ENCODE measurements at regions not wholly inside any gene's neighbourhood (a gene's known extent, or its start where the extent isn't known, plus 50 kb on each side); places are given as distances from the start of the nearest gene placed in this dataset.
A peak's percentile ranks its signal among the peaks of the same experiment; 100 is the strongest.
"Not testable (repeated sequence)": the region's sequence is repeated elsewhere in the genome, so short reads cannot be mapped to it uniquely, and the experiment has no call there.

DNA sequence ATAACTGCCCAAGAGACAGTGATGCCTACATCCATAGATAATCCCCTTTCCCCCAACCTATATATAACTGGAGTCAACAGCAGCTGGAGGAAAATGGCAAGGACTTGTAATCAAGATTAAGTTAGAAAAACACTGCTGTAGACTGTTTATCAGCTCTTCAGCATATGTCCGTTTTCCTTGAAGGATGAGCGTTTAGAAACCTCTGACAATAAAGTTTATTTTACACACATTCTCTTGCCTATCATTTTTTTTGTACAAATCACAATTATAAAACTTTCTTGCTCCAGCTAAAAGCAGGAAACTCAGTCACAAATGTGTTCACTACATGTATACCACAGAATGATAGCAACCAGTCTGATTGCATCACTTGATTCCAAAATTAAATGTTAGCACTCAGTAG is 50.8 kb downstream of the PPIAL4G start:
- DNase-seq, result not testable (repeated sequence)

DNA sequence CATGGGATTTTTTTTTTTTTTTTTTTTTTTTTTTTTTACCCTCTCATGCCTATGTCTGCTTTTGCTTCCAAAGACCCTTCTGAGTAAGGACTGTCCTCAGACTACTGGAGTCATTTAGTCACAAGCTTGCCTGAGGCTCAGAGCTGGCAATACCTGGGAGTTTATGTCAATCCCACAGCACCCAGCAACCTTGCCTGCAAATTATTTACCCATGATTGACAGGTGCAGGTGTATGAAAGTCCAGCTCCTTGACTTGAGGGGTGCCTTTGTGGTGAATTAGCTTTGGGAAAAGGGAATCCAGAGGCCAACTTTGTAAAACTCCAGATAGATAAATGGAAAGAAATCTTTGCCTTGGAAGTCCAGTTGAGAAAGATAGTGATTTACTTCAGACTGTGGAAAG is 53.2 kb downstream of the PPIAL4G start:
- DNase-seq, result not testable (repeated sequence)

DNA sequence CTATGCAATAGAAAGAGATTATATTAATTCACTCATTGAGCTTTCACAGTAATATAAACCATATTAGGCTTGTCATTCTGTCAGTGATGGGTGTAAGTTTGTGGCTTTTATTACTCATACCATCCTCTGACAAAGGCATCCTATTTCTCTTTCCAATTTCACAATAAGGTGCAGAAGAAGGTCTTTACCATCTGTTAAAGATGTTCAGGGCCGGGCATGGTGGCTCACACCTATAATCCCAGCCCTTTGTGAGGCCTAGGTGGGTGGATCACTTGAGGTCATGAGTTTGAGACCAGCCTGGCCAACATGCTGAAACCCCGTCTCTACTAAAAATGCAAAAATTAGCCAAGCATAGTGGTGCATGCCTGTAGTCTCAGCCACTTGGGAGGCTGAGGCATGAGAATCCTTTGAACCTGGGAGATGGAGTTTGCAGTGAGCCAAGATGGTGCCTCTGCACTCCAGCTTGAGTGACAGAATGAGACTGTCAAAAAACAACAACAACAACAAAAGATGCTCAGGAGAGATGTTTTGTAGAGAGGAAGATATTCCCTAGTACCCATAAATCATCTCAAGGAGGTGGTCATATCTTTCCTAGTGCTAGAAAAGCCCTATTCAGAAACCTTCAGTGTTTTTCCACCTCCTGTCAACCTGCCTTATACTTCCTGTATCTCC is 56.0 kb downstream of the PPIAL4G start:
- not testable (repeated sequence) for DNase-seq

DNA sequence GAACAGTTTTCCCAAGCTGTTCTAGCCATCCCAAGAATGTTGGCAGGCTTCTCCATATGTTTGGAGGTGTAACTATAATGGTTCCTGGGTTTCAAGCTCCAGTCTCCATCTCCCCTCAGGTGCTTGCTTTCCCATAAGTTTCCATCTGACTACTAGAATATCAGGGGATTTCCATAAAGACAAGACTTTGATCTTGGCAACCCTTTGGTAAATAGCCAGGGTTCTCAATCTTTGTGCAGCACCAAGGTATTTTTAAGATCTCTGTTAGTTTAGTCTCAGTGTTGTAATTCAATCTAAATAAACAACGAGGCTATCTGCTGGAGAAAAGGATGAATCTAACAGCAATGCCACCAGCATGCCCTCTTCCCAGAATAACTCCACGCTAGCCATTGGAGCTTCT is 56.7 kb downstream of the PPIAL4G start:
- DNase-seq, result not testable (repeated sequence)

DNA sequence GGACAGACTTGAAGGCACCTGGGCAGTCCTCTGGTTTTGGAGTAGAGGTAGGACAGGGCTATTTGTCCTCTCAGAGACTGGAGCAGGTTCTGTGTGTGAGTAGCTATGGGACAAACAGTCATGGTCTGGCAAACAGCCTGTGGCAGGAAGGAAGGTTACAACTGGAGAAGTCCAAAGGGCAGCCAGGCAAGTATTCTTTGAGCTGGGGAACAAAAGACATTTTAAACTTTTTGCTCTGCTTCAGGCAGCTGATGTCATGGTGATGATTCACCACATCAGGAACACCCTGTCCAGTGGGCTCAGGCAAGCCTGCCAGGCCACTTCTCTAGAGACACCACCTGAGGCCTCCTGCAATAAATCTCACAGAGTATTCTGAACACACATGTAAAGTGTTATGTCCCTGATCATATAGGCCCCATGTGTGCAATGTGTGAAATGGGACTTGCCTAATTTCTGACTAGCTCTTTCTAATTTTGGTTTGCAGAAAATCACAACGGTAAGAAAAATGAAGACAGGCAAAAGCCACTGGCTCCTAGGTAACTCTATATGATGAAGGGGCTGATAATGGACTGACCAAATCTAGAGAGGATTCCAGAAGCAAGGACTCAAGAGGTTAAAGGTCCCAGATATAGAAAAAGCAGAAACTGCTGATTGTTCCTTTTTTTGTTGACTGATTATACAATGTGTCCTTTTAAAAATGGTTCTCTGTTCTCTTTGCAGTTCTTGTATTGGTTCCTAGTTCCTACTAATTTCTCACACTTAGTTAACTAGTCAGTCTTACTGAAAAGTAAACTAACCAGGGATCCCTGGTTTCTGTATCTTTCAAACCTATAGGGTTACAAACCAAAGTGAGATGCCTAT is 58.7 kb downstream of the PPIAL4G start:
- DNase-seq, result peak; percentile 14

DNA sequence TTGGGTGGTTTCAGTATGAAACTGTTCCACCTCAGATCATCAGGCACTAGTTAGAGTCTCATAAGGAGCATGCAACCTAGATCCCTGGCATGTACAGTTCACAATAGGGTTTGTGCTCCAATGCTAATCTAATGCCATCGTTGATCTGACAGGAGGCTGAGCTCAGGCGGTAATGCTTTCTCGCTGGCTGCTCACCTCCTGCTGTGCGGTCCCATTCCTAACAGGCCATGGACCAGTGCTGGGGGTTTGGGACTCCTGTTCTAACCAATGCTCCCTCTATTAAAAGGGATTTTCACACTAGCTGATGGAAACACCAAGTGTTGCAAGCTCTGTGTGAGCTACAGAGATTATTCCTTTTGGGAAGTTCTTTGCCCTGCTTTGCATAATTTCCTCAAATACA is 60.2 kb downstream of the PPIAL4G start:
- not testable (repeated sequence) for DNase-seq

DNA sequence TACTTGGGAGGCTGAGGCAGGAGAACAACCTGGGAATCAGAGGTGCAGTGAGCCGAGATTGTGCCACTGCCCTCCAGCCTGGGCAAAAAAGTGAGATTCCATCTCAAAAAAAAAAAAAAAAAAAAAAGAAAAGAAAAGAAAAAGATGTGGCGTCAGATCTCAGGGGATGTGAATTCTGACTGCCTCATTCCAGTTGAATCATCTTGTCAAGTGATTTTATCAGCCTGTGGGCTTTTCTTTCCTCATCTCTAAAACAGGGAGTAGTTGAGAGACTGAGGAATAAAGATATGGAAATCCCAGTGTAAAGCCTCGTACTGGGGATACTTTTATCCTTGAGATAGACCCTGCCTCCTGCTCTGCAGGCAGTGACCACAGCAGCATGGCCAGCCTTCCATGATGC is 65.9 kb downstream of the PPIAL4G start:
- not testable (repeated sequence) for DNase-seq

DNA sequence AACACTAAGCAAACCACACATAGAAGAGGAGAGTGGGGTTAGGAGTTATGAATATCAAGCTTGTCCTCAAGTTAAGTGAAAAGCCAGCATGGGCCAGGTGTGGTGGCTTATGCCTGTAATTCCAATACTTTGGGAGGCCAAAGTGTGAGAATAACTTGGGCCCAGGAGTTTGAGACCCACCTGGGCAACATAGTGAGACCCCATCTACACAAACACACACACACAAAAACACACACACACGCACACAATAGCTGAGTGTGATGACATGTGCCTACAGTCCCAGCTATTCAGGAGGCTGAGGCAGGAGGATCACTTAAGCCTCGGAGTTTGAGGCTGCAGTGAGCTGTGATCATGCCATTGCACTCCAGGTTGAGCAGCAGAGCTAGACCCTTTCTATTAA is 69.7 kb downstream of the PPIAL4G start:
- not testable (repeated sequence) for DNase-seq

DNA sequence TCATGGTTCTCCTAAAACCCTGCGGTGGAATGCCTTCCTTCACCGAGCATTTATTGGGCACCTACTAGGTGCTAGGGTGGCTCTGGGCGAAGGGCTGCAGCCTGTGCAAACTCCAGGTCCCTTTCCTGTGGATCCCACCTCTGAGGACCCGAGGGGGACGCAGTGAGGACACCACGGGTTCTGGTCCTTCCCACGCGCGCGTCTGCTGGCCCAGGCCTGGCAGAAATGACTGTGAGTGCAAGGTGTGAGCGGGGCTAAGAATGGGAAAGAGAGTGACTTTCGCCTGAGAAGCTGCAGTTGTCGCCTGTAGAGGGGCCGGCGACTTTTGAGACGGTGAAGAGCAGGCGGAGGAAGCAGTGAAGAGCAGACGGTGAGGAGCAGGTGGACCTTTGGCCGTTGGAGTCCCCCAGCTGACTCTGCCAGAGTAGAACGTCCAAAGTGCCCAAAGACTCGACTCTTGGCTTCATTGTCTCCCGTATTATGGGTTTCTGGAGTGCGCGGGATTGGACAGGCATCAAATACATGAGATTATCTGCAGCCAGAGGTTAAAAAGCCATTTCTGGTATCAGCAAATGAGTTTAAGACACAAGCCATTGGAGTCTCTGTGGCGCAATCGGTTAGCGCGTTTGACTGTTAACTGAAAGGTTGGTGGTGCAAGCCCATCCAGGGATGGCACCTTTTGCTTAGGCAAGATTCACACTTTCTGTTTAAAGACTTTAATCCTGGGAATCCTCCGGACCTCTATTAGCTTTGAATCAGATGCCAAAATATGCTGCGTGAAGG is 78.1 kb downstream of the PPIAL4G start:
- not testable (repeated sequence) for DNase-seq

DNA sequence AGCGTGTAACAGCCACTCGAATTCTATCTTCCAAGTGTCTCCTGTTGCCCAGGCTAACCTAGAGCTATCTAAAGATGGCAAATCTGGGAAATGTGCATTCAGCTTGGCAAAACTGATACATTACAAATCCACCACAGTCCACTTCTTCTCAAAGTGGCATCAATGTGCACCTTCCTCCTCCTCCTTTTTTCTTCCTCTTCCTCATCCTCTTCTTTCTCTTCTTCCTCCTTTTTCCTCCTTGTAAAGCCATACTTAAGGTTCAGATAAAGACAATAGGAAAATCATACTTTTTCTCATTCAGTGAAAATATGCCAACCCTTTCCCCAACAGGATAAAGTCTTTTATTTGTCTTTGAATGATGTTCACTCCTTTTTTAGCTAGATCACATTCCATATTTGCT is 79.2 kb downstream of the PPIAL4G start:
- not testable (repeated sequence) for DNase-seq

DNA sequence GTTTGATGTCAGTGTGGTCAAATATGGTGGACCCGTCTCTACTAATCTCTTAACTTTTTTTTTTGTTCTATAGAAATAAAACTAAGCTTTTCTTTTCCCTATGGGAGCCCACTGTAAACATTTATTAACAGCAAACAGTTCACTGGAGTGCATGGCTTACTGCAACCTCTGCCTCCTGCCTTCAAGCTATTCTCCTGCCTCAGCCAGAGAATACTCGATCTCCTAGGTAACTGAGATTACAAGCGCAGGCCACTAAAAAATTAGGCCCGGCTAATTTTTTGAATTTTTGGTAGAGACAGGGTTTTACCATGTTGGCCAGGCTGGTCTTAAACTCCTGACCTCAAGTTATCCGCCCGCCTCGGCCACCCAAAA is 80.0 kb downstream of the PPIAL4G start:
- not testable (repeated sequence) for DNase-seq

DNA sequence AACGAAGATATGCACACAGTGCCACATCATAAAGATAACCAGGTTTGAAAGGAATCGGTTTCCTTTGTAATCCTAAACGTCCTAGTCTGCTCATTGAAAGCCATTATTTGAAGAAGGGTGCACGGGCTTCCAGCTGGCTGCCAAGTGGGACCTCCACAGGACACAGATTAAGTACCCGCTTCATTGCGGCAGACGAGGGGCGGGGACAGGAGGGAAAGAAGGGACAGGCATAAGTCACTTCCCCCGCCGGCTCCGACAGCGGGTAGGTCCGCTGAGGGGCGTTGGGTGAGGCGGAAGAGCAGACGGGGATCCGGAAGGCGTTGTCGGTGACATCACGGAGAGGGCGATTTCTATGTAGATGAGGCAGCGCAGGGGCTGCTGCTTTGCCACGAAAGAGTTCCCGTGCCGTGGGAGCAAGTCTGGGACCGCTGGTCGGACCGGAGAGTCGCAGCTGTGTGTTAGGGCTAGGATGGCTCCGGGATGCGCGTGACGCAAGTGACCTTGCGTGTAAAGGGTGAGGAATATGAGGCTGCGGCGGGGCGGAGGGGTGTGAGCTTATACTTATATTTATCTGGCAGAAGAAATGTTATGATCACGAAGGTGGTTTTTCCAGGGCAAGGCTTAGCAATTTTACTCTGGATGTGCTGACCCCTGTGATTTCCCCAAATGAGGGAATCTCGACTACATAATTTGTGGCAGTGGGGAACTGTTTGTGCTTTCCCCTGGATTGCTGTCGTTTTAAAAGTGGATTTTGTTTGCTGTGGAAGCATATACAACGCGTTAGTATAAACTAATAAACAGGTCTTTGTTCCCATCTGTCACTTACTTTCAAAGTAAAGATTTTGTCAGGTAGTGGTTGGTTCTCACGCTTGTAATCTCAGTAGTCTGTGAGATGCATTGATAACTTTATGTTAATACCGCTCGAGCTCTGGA is 80.7 kb downstream of the PPIAL4G start:
- peak; percentile 58 for DNase-seq

DNA sequence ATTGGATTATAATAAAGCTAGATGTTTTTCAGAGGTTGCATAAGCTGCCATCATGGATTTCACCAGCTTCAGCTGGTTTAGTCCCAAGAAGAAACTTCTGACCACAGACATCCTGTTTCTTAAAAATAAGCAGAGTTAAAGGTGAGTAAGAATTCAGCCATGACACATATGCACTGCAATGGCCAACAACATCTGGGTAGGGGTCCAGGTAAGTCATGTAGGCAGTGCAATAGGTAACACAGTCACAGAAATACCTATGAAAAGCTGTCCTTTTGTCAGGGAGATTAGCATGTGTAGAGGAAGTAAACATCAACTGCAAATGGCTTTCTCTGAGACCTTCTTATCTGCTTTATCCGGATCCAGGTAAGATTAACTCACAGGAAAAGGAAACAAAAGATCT is 85.6 kb downstream of the PPIAL4G start:
- DNase-seq, result not testable (repeated sequence)

DNA sequence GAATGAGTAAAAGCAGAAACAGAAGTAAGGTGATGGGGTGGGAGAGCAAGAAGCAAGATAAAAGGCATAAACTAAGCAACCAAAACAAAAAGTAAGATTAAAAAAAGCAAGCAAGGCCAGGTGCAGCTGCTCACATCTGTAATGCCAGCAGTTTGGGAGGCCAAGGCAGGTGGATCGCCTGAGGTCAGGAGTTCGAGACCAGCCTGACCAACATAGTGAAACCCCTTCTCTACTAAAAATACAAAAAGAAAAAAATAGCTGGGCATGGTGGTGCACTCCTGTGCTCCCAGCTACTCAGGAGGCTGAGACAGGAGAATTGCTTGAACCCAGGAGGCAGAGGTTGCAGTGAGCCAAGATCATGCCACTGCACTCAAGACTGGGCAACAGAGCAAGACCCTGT is 90.6 kb downstream of the PPIAL4G start:
- DNase-seq, result not testable (repeated sequence)

DNA sequence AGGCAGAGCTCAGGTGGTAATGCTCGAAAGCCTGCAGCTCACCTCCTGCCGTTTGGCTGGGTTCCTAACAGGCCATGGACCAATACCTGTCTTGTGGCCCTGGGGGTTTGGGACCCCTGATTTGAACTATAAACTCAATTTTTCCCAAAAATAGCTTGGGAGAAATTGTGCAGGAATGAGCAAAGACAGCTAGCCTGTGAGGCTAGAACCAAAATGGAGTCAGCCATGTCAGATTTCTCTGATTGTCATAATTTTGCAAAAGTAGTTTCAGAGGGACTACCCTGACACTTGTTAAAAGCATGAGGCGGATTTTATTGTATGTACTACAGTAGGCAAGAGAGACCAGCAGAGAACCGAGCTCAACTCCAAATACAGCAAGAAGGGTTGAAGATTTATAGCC is 91.8 kb downstream of the PPIAL4G start:
- DNase-seq, result not testable (repeated sequence)

DNA sequence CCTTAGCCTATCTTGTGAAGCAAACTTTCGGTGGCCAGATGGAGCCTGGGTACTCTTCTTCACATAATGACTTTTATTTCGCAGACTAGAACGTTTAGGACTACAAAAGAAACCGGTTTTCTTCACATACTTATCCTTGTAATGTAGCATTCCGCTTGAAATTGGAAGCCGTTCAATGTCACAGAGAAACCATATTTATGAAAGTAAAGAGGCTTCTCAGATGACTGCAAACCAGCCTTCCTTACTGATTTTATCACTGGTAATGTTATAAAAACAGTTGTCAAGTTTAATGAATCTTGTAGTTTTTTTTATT is 94.1 kb downstream of the PPIAL4G start:
- no peak for DNase-seq

DNA sequence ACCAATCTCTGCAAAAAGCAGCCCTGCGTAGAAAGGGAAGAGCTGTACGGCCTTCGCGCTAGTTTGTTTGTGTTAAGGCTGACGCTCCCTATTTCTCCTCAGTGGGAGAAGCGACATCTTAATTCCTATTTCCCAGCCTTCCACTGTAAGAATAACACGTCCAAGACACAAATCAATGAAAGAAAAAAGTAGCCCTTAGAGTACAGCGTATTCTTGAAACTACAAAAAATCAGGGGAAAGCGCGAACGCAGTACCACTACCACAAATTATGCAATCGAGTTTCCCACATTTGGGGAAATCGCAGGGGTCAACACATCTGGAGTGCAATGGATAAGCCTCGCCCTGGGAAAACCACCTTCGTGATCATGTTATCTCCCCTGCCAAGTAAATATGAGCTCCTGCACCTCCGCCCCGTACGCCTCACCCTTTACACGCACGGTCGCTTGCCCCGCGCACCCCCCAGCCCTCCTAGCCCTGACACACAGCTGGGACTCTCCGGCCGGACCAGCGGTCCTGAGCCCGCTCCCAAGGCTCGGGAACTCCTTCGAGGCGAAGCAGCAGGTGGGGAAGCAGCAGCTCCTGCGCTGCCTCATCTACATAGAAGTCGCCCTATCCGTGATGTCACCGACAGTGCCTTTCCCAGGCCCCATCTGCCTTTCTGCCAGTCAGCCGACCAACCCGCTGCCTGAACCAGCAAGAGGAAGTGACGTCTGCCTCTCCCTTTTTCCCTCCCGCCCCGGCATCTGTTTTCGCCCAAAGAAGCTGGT is 94.7 kb downstream of the PPIAL4G start:
- DNase-seq, result peak; percentile 82

DNA sequence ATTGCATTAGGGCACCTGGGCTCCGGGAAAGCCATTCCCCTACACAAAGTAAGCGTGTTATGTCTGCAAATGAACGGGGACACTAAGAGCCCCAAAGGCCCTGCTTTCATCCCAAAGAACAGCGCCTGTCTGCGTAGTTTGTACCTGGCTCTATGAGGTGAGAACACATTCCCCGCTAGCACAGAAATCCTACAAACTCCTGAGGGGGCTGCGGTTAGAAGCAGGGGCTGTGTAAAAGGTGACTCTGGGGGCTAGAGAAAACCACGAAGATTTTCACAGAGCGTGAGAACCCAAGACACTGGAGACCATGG is 95.2 kb downstream of the PPIAL4G start:
- DNase-seq, result not testable (repeated sequence)

DNA sequence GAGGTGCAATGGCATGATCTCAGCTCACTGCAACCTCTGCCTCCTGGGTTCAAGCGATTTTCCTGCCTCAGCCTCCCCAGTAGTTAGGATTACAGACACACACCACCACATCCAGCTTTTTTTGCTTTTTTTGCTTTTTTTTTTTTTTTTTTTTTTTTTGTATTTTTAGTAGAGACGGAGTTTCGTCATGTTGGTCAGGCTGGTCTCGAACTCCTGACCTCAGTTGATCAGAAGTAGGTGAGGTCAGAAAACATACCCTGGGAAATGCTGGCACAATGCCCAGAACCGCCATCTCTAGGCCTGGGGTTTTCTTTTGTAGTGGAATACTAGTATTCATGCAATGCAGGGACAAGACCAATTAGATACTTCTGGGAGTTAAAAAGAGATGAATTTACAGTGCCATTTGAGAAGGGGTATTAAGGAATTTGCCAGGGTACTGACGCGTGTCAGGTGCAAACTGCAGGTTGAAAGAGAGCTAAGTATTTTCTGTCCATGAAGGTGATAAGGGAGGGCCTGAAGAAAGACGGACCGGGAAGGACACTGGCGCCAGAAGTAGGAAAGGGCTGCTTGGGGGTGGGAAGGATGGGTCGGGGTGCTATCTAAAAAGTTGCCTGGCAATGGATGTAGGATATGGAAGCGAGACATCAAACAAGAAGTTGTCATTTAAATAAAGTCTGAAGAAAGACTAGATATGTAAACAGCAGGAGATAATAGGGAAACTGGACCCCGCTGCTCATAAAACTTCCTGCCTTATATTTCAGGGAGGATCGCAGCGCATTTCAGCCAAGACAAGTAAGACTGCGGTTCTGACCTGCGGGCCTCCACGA is 95.8 kb downstream of the PPIAL4G start:
- DNase-seq, result not testable (repeated sequence)

DNA sequence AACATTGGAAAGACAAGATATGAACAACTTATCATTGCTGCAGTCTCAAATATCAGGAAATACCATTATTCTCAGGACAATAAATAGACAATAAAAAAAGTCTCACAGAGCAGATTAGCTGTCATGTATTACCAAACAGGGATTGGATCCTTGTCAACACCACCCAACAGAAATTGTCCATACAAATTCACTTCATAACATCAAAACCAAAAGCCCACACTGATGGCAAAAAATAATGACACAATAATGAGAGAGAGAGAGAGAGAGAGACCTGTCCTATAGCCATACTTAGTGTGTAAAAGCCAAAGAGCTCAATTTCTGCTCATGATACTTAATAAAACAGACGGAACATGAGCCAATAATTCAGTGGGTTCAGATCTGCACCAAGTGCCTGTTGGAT is 96.5 kb downstream of the PPIAL4G start:
- DNase-seq, result no peak

DNA sequence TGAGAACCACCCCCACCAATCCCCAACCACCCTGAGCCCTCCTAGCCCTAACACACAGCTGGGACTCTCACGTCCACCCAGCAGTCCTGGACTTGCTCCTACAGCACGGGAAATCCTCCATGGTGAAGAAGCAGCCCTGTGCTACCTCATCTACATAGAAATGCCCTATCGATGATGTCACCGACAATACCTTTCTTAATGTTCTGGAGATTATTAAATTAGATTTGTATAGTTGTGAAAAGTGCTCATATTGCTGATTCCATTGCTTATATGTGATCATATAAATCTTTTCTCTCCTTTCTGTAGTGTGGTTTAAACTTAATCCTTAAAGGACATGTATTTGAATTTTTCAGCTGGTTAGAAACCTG is 97.1 kb downstream of the PPIAL4G start:
- not testable (repeated sequence) for DNase-seq
